ENCODE measurements at regions not wholly inside any gene's neighbourhood (a gene's known extent, or its start where the extent isn't known, plus 50 kb on each side); places are given as distances from the start of the nearest gene placed in this dataset.

DNA sequence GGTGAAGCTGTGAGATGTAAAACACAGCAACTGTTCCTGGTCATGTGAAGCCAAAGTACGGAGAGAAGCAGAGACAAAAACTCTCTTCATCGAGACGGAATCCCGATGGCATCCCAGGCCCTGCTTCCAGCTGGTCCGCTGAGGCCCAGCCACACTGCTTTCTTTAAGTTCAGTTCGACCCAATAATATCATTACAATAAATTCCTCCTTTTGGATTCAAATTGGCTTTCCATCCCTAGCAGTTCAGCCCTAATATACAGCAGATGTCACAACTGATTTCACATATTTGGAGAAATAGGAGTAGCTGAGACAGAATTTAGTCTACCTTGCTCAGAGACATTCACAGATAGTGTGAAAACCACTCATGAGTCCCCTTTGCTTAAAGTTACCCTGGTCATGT lies 98.3 kb upstream of the SPRY1 start:
- TF ChIP-seq CTCF (conservative IDR thresholded peaks at IDR 0.05; ENCODE audit: low read depth, low read length) (no peak), EZH2 (IDR thresholded peaks at IDR 0.05; ENCODE audit: low read length, unreplicated experiment) (no peak)
